ENCODE measurements at regions not wholly inside any gene's neighbourhood (a gene's known extent, or its start where the extent isn't known, plus 50 kb on each side); places are given as distances from the start of the nearest gene placed in this dataset.

- DNase-seq: no peak
- intact Hi-C loops (cut with DNase I): no loop called here
- ATAC-seq (ENCODE audit: poor library complexity): peak; percentile 88
These were observed 222.3 kb upstream of the THBS1 start for GRCh38 chr15:39358441-39359041.

GRCh38 chr15:39359771-39360170, 221.1 kb upstream of the THBS1 start:
- DNase-seq (no peak), ATAC-seq (ENCODE audit: poor library complexity) (peak; percentile 30)
- intact Hi-C loops (cut with DNase I): no loop called here

- DNase-seq (no peak), ATAC-seq (ENCODE audit: poor library complexity) (no peak)
- intact Hi-C loops (cut with DNase I): no loop called here
These were observed 220.4 kb upstream of the THBS1 start for GRCh38 chr15:39360452-39360851.

GRCh38 chr15:39361497-39361896, 219.4 kb upstream of the THBS1 start:
- intact Hi-C loops (cut with DNase I): no loop called here
- no peak for ATAC-seq (ENCODE audit: poor library complexity)
- DNase-seq: no peak

GRCh38 chr15:39362821-39363561, 217.9 kb upstream of the THBS1 start:
- intact Hi-C loops (cut with DNase I): no loop called here
- DNase-seq (no peak), ATAC-seq (ENCODE audit: poor library complexity) (no peak)

GRCh38 chr15:39363761-39364586, 216.9 kb upstream of the THBS1 start:
- ATAC-seq (ENCODE audit: poor library complexity) (no peak), DNase-seq (no peak)
- intact Hi-C loops (cut with DNase I): no loop called here

GRCh38 chr15:39364721-39365120, 216.2 kb upstream of the THBS1 start:
- DNase-seq: no peak
- intact Hi-C loops (cut with DNase I): no loop called here
- no peak for ATAC-seq (ENCODE audit: poor library complexity)

- DNase-seq (no peak), ATAC-seq (ENCODE audit: poor library complexity) (no peak)
- intact Hi-C loops (cut with DNase I): no loop called here
These were observed 215.7 kb upstream of the THBS1 start for GRCh38 chr15:39365161-39365560.

GRCh38 chr15:39365873-39366272, 215.0 kb upstream of the THBS1 start:
- intact Hi-C loops (cut with DNase I): no loop called here
- ATAC-seq (ENCODE audit: poor library complexity): no peak
- no peak for DNase-seq

- DNase-seq: no peak
- ATAC-seq (ENCODE audit: poor library complexity): no peak
- intact Hi-C loops (cut with DNase I): no loop called here
These were observed 213.3 kb upstream of the THBS1 start for GRCh38 chr15:39367596-39367995.

- intact Hi-C loops (cut with DNase I): no loop called here
- no peak for ATAC-seq (ENCODE audit: poor library complexity)
- DNase-seq: no peak
These were observed 211.1 kb upstream of the THBS1 start for GRCh38 chr15:39369768-39370167.

- DNase-seq (no peak), ATAC-seq (ENCODE audit: poor library complexity) (no peak)
- intact Hi-C loops (cut with DNase I): no loop called here
These were observed 204.4 kb upstream of the THBS1 start for GRCh38 chr15:39376371-39376909.

- no peak for ATAC-seq (ENCODE audit: poor library complexity)
- no peak for DNase-seq
- intact Hi-C loops (cut with DNase I): no loop called here
These were observed 199.4 kb upstream of the THBS1 start for GRCh38 chr15:39381517-39381916.

- no peak for DNase-seq
- intact Hi-C loops (cut with DNase I): no loop called here
- peak; percentile 64 for ATAC-seq (ENCODE audit: poor library complexity)
These were observed 192.8 kb upstream of the THBS1 start for GRCh38 chr15:39388118-39388517.

GRCh38 chr15:39391230-39391629, 189.6 kb upstream of the THBS1 start:
- peak; percentile 41 for ATAC-seq (ENCODE audit: poor library complexity)
- DNase-seq: no peak
- intact Hi-C loops (cut with DNase I): no loop called here

- DNase-seq (no peak), ATAC-seq (ENCODE audit: poor library complexity) (no peak)
- intact Hi-C loops (cut with DNase I): no loop called here
These were observed 188.3 kb upstream of the THBS1 start for GRCh38 chr15:39392469-39393047.

- intact Hi-C loops (cut with DNase I): no loop called here
- DNase-seq (no peak), ATAC-seq (ENCODE audit: poor library complexity) (no peak)
These were observed 187.1 kb upstream of the THBS1 start for GRCh38 chr15:39393575-39394335.

GRCh38 chr15:39394496-39394895, 186.4 kb upstream of the THBS1 start:
- intact Hi-C loops (cut with DNase I): no loop called here
- DNase-seq: no peak
- no peak for ATAC-seq (ENCODE audit: poor library complexity)

Measured in Right ventricle myocardium superior (tissue), 1 donor.